ENCODE measurements at regions not wholly inside any gene's neighbourhood (a gene's known extent, or its start where the extent isn't known, plus 50 kb on each side); places are given as distances from the start of the nearest gene placed in this dataset.

DNA sequence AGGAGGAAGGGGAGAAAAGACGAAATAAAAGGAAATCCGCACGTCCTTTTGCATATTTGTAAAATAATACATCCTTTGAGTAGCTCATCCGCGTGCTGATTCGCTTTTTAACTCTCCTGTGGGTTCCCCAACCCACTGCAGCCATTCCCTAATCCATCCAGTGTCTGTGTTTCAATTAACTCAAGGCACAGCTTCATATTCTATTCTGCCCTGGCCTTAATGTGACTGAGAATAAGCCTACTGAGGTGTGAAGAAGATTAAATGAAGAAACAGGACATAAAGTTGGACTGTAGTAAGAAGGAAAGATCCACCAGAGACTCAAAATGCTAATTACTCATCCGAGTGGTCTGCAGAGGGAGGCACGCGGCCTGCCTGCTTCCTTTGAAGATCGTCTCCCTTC, 161.4 kb upstream of the SH3BP4 start:
- Mint-ChIP-seq H3K4me1 (peaks cover 50% of the 10 kb centered on the region), H3K27ac (ENCODE audit: unreplicated experiment) (no peak overlapping the region), H3K36me3 (ENCODE audit: low read depth) (no peaks in the 10 kb centered on the region), H3K4me3 (no peak overlapping the region), H3K9me3 (no peaks in the 10 kb centered on the region), H3K27me3 (ENCODE audit: low read depth) (no peaks in the 10 kb centered on the region)
- DNase-seq (ENCODE audit: low read depth, low spot score) = no peak
- TF ChIP-seq, protein P1, sequence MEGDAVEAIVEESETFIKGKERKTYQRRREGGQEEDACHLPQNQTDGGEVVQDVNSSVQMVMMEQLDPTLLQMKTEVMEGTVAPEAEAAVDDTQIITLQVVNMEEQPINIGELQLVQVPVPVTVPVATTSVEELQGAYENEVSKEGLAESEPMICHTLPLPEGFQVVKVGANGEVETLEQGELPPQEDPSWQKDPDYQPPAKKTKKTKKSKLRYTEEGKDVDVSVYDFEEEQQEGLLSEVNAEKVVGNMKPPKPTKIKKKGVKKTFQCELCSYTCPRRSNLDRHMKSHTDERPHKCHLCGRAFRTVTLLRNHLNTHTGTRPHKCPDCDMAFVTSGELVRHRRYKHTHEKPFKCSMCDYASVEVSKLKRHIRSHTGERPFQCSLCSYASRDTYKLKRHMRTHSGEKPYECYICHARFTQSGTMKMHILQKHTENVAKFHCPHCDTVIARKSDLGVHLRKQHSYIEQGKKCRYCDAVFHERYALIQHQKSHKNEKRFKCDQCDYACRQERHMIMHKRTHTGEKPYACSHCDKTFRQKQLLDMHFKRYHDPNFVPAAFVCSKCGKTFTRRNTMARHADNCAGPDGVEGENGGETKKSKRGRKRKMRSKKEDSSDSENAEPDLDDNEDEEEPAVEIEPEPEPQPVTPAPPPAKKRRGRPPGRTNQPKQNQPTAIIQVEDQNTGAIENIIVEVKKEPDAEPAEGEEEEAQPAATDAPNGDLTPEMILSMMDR (conservative IDR thresholded peaks at IDR 0.05) = no peak

DNA sequence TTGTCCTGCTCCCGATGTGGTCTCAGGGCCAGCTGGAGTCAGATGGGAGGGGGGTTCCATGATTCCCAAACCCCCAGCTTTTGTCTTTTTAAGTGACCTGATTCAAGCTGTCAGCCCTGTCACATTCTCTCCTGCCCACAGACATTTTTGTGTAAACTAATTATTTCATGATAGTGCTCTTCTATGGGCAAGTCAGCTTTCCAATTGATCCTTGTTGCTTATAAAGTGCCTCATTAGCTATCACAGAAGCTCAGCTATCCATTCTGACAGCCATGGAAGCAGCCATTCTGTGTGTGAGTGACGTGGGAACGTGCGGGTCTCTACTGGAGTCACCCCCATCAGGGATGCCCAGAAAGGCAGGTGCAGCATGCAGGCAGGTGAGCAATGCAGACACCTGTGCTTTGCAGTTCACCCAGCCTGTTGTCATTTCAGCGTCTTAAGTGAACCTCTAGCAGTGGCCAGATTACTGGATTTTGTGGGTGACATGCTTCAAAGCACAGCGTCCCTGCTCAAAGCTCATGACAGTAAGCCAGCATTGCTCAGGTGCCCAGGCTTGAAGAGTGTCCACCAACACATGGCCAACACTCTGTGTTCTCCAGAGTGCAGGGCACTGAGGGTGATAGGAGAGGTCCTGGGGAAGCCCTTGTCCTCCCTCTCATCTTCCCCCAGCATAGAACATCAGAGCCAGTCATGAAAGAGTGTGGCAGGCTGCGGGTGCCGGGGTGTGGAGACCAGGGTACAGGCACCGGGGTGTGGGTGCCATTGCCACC, 162.1 kb upstream of the SH3BP4 start:
- TF ChIP-seq, protein P1 (conservative IDR thresholded peaks at IDR 0.05) = no peak
- no peak for DNase-seq (ENCODE audit: low read depth, low spot score)
- Mint-ChIP-seq H3K4me1 (peaks cover 45% of the 10 kb centered on the region), H3K9me3 (no peaks in the 10 kb centered on the region), H3K27ac (ENCODE audit: unreplicated experiment) (no peak overlapping the region), H3K27me3 (ENCODE audit: low read depth) (no peaks in the 10 kb centered on the region), H3K36me3 (ENCODE audit: low read depth) (no peaks in the 10 kb centered on the region), H3K4me3 (no peak overlapping the region)

DNA sequence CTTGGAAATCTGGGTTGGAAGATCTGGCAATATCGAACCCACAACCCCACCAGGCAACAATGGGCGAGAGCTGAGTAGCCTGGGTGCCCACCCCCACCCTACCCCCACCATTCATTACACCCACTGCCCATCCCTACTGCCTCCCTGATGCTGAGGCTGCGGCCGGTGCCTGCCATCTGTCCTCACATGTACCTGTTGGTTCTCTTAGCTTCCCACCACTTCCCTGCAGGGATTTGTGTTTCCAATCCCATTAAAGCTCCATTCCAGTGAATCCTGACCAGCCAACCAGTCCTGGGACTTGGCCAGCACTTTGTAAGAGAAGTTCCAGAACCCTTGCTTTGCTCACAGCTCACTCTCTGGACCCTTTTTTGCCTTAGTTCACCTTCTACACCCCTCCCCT, 163.0 kb upstream of the SH3BP4 start:
- no peak overlapping the region for H3K4me3 Mint-ChIP-seq
- no peaks in the 10 kb centered on the region for H3K27me3 Mint-ChIP-seq (ENCODE audit: low read depth)
- peaks cover 50% of the 10 kb centered on the region for H3K4me1 Mint-ChIP-seq
- TF ChIP-seq, protein P1 (conservative IDR thresholded peaks at IDR 0.05) = no peak
- peaks cover 3% of the 10 kb centered on the region for H3K9me3 Mint-ChIP-seq
- H3K27ac Mint-ChIP-seq (ENCODE audit: unreplicated experiment) = no peak overlapping the region
- DNase-seq (ENCODE audit: low read depth, low spot score) = no peak
- peaks cover 2% of the 10 kb centered on the region for H3K36me3 Mint-ChIP-seq (ENCODE audit: low read depth)

DNA sequence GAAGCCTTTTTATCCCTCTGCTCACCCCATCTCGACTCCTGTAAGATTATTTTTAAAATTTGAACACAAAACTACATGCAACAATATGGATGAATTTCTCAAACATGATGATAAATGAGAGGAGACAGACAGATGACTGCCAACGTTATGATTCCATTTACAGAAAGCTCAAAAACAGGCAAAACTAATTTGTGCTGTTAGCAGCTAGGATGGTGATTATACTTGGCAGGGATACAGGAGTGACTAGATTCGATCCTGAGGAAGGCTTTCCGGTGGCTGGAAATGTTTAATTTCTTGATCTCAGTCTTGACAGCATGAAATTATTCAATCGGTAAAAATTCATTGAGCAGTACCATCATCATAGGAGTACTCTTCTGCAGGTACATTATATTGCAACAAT, 163.4 kb upstream of the SH3BP4 start:
- no peak for DNase-seq (ENCODE audit: low read depth, low spot score)
- Mint-ChIP-seq H3K36me3 (ENCODE audit: low read depth) (peaks cover 6% of the 10 kb centered on the region), H3K27me3 (ENCODE audit: low read depth) (no peaks in the 10 kb centered on the region), H3K4me1 (peaks cover 46% of the 10 kb centered on the region), H3K4me3 (no peak overlapping the region), H3K27ac (ENCODE audit: unreplicated experiment) (no peak overlapping the region), H3K9me3 (peaks cover 8% of the 10 kb centered on the region)
- TF ChIP-seq, protein P1 (conservative IDR thresholded peaks at IDR 0.05) = no peak

DNA sequence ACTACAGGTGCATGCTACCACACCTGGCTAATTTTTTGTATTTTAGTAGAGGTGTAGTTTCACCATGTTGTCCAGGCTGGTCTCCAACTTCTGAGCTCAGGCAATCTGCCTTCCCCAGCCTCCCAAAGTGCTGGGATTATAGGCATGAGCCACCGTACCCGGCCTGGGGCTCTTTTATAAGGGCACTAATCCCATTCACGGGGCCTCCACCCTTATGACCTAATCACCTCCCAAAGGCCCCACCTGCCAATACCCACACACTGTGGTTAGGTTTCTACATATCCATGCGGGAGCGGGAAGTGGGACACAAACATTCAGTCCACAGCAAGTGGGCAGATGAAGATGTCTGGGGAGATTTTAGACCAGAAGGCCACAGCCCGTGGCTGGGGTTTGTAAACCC, 164.7 kb upstream of the SH3BP4 start:
- Mint-ChIP-seq H3K27ac (ENCODE audit: unreplicated experiment) (no peak overlapping the region), H3K9me3 (peaks cover 15% of the 10 kb centered on the region), H3K4me3 (no peak overlapping the region), H3K36me3 (ENCODE audit: low read depth) (peaks cover 18% of the 10 kb centered on the region), H3K27me3 (ENCODE audit: low read depth) (no peaks in the 10 kb centered on the region), H3K4me1 (peaks cover 34% of the 10 kb centered on the region)
- TF ChIP-seq, protein P1 (conservative IDR thresholded peaks at IDR 0.05) = no peak
- DNase-seq (ENCODE audit: low read depth, low spot score) = no peak

All from neural crest cell (in vitro differentiated cells).